Neural progenitor cell (in vitro differentiated cells): ENCODE measurements at regions not wholly inside any gene's neighbourhood (a gene's known extent, or its start where the extent isn't known, plus 50 kb on each side); places are given as distances from the start of the nearest gene placed in this dataset.

Experiments
- EZH2 ChIP-seq: fragments of 200-600 bp; sonication (generic); IDR thresholded peaks from 2 replicates; pipeline ENCODE4 v1.6.1; 2017; ENCODE audit warnings: antibody characterized with exemption, mild to moderate bottlenecking, moderate library complexity
- EZH2phosphoT487 ChIP-seq: fragments of 200-600 bp; sonication (generic); IDR thresholded peaks from 2 replicates; pipeline ENCODE4 v1.6.1; 2017; ENCODE audit warnings: antibody characterized with exemption
- TF ChIP-seq, protein P1 (sequence below): fragments of 200-600 bp; sonication (generic); IDR thresholded peaks from 2 replicates; pipeline ENCODE4 v1.5.1; 2017; ENCODE audit warnings: antibody characterized with exemption, mild to moderate bottlenecking

- TF ChIP-seq, protein P1, sequence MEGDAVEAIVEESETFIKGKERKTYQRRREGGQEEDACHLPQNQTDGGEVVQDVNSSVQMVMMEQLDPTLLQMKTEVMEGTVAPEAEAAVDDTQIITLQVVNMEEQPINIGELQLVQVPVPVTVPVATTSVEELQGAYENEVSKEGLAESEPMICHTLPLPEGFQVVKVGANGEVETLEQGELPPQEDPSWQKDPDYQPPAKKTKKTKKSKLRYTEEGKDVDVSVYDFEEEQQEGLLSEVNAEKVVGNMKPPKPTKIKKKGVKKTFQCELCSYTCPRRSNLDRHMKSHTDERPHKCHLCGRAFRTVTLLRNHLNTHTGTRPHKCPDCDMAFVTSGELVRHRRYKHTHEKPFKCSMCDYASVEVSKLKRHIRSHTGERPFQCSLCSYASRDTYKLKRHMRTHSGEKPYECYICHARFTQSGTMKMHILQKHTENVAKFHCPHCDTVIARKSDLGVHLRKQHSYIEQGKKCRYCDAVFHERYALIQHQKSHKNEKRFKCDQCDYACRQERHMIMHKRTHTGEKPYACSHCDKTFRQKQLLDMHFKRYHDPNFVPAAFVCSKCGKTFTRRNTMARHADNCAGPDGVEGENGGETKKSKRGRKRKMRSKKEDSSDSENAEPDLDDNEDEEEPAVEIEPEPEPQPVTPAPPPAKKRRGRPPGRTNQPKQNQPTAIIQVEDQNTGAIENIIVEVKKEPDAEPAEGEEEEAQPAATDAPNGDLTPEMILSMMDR, result no peak
- TF ChIP-seq EZH2, result no peak
- no peak for TF ChIP-seq EZH2phosphoT487
Observed at GRCh38 chr2:150256736-150257135, 230.7 kb downstream of the RND3 start.
